MM.1S (cell line): ENCODE measurements at regions not wholly inside any gene's neighbourhood (a gene's known extent, or its start where the extent isn't known, plus 50 kb on each side); places are given as distances from the start of the nearest gene placed in this dataset.

Experiments used
- EZH2 ChIP-seq: fragments of 300-600 bp; sonication (generic); optimal IDR thresholded peaks from 2 replicates; pipeline ENCODE3; 2017; ENCODE audit warnings: low read depth, mild to moderate bottlenecking, antibody characterized with exemption, low read length, mixed read lengths
- EZH2phosphoT487 ChIP-seq: fragments of 300-600 bp; sonication (generic); IDR thresholded peaks from 2 replicates; pipeline ENCODE4 v1.6.1; 2018; ENCODE audit warnings: antibody characterized with exemption, low read length
- TF ChIP-seq, protein P1 (sequence below): fragments of 300-600 bp; sonication (generic); IDR thresholded peaks from 2 replicates; pipeline ENCODE4 v1.5.1; 2016; ENCODE audit warnings: antibody characterized with exemption, low read length, mixed read lengths

GRCh38 chr1:29880556-29880955 is 644.2 kb downstream of the PTPRU start:
- TF ChIP-seq, protein P1, sequence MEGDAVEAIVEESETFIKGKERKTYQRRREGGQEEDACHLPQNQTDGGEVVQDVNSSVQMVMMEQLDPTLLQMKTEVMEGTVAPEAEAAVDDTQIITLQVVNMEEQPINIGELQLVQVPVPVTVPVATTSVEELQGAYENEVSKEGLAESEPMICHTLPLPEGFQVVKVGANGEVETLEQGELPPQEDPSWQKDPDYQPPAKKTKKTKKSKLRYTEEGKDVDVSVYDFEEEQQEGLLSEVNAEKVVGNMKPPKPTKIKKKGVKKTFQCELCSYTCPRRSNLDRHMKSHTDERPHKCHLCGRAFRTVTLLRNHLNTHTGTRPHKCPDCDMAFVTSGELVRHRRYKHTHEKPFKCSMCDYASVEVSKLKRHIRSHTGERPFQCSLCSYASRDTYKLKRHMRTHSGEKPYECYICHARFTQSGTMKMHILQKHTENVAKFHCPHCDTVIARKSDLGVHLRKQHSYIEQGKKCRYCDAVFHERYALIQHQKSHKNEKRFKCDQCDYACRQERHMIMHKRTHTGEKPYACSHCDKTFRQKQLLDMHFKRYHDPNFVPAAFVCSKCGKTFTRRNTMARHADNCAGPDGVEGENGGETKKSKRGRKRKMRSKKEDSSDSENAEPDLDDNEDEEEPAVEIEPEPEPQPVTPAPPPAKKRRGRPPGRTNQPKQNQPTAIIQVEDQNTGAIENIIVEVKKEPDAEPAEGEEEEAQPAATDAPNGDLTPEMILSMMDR: no peak
- TF ChIP-seq EZH2phosphoT487 (no peak), EZH2 (no peak)
